OCI-LY3 (cell line): ENCODE measurements at regions not wholly inside any gene's neighbourhood (a gene's known extent, or its start where the extent isn't known, plus 50 kb on each side); places are given as distances from the start of the nearest gene placed in this dataset.

ENCODE experiments used
- H2AFZ ChIP-seq: fragments of 200-600, 300-600 bp; shearing (Covaris generic); 2 replicates; pipeline ENCODE4 v1.6.0; 2014; ENCODE audit warnings: antibody characterized with exemption, low read depth, low read length
- H3K27ac ChIP-seq: fragments of 200-600, 300-600 bp; sonication (generic); 2 replicates; pipeline ENCODE4 v1.5.1; 2014; ENCODE audit warnings: mild to moderate bottlenecking, low read length, moderate library complexity, mixed read lengths
- H3K27me3 ChIP-seq: fragments of 200-600, 300-600 bp; sonication (generic); 2 replicates; pipeline ENCODE4 v1.6.1; 2014; ENCODE audit warnings: low read depth, low read length, mixed read lengths
- H3K36me3 ChIP-seq: fragments of 200-600, 300-600 bp; sonication (generic); replicated peaks from 2 replicates; pipeline ENCODE3; 2014; ENCODE audit warnings: low read depth, low read length, mixed read lengths
- H3K4me1 ChIP-seq: fragments of 300-600, 200-600 bp; sonication (generic); 2 replicates; pipeline ENCODE4 v1.6.1; 2014; ENCODE audit warnings: low read length, mixed read lengths
- H3K4me2 ChIP-seq: fragments of 200-600, 300-600 bp; sonication (generic); 2 replicates; pipeline ENCODE4 v1.6.1; 2014; ENCODE audit warnings: low read length, mixed read lengths
- H3K4me3 ChIP-seq: fragments of 300-600, 200-600 bp; sonication (generic); 2 replicates; pipeline ENCODE4 v1.5.1; 2014; ENCODE audit warnings: antibody characterized with exemption, mild to moderate bottlenecking, low read length, moderate library complexity
- H3K79me2 ChIP-seq: fragments of 300-600, 200-600 bp; shearing (Covaris generic); 2 replicates; pipeline ENCODE4 v1.6.1; 2014; ENCODE audit warnings: mild to moderate bottlenecking, low read length, mixed read lengths
- H3K9ac ChIP-seq: fragments of 300-600, 200-600 bp; shearing (Covaris generic); 2 replicates; pipeline ENCODE4 v1.6.0; 2014; ENCODE audit warnings: mild to moderate bottlenecking, low read length, moderate library complexity
- H3K9me3 ChIP-seq: fragments of 200-600, 300-600 bp; shearing (Covaris generic); 2 replicates; pipeline ENCODE4 v1.6.1; 2014; ENCODE audit warnings: low read length, mixed read lengths; ENCODE audit not compliant: insufficient read depth
- H4K20me1 ChIP-seq: fragments of 200-600, 300-600 bp; sonication (generic); 2 replicates; pipeline ENCODE4 v1.6.1; 2016; ENCODE audit warnings: low read length, mixed read lengths; ENCODE audit not compliant: insufficient read depth
- EZH2phosphoT487 ChIP-seq: fragments of 200-600 bp; shearing (Covaris generic); IDR thresholded peaks from 2 replicates; pipeline ENCODE4 v1.6.1; 2018; ENCODE audit warnings: antibody characterized with exemption, mixed run types, low read depth
- TF ChIP-seq, protein P1 (sequence below): fragments of 200-600, 300-600 bp; sonication (generic); IDR thresholded peaks from 2 replicates; pipeline ENCODE4 v1.5.1; 2014; ENCODE audit warnings: antibody characterized with exemption, low read length, low read depth

DNA sequence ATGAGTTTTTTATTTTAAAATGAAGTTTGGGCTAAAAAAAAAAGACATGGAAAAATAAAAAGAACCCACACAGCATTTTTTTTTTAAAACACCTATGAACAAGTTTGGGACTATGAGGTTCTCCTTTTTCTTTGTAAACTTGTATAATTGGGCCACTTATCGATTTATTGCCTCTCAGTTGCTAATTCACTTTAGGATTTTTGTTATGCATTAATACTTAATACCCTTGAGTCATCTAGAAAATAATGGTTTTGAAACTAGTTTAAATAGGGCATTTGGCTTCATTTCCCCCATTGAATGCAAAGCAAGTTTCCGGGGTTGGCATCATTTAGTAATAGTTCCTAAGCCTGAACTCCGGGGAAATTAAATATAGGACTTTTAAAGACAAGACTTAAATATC is 312.8 kb upstream of the RGS6 start:
- H3K36me3 ChIP-seq = peaks cover 9% of the 10 kb centered on the region

DNA sequence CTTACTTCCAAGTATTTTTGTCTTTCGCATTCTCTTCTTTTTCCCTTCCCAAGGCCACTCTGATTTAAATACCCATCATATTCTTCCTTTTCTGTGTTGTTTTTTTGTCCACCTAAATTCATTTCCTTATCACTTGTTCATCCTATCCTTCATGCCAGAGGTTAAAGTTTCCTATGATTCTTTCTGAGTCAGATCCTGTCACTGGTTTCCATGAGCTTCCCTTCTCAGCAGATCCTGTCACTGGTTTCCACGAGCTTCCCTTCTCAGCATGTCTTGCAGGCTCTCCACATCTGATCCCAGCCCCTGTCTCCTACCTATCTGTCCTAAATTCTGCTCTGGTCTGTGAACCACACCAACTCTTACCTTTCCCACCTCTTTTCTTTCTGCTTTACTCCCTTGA is 311.8 kb upstream of the RGS6 start:
- H3K4me1 ChIP-seq = peaks cover 40% of the 10 kb centered on the region
- no peaks in the 10 kb centered on the region for H3K79me2 ChIP-seq
- no peak overlapping the region for H3K4me2 ChIP-seq
- peaks cover 9% of the 10 kb centered on the region for H3K36me3 ChIP-seq
- TF ChIP-seq, protein P1, sequence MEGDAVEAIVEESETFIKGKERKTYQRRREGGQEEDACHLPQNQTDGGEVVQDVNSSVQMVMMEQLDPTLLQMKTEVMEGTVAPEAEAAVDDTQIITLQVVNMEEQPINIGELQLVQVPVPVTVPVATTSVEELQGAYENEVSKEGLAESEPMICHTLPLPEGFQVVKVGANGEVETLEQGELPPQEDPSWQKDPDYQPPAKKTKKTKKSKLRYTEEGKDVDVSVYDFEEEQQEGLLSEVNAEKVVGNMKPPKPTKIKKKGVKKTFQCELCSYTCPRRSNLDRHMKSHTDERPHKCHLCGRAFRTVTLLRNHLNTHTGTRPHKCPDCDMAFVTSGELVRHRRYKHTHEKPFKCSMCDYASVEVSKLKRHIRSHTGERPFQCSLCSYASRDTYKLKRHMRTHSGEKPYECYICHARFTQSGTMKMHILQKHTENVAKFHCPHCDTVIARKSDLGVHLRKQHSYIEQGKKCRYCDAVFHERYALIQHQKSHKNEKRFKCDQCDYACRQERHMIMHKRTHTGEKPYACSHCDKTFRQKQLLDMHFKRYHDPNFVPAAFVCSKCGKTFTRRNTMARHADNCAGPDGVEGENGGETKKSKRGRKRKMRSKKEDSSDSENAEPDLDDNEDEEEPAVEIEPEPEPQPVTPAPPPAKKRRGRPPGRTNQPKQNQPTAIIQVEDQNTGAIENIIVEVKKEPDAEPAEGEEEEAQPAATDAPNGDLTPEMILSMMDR = no peak
- no peak for TF ChIP-seq EZH2phosphoT487
- no peak overlapping the region for H3K9ac ChIP-seq
- H3K27me3 ChIP-seq = no peaks in the 10 kb centered on the region
- H3K27ac ChIP-seq = no peak overlapping the region
- H2AFZ ChIP-seq = no peak overlapping the region
- H3K9me3 ChIP-seq = no peaks in the 10 kb centered on the region
- H4K20me1 ChIP-seq = no peaks in the 10 kb centered on the region
- H3K4me3 ChIP-seq = no peak overlapping the region

More for the DNA sequence above, 312.8 kb upstream of the RGS6 start:
- H2AFZ ChIP-seq = no peak overlapping the region
- no peaks in the 10 kb centered on the region for H3K27me3 ChIP-seq
- no peak overlapping the region for H3K27ac ChIP-seq
- no peaks in the 10 kb centered on the region for H4K20me1 ChIP-seq
- H3K79me2 ChIP-seq = no peaks in the 10 kb centered on the region; the same call in 1 of the 2 replicates
- H3K9me3 ChIP-seq = no peaks in the 10 kb centered on the region
- H3K4me1 ChIP-seq = peaks cover 35% of the 10 kb centered on the region
- peak overlapping the region; percentile 60 for H3K4me2 ChIP-seq
- TF ChIP-seq EZH2phosphoT487 = no peak
- TF ChIP-seq, protein P1 = no peak
- no peak overlapping the region for H3K9ac ChIP-seq
- H3K4me3 ChIP-seq = peak overlapping the region; percentile 27

- no peaks in the 10 kb centered on the region for H4K20me1 ChIP-seq
These were observed 311.0 kb upstream of the RGS6 start for GRCh38 chr14:71621276-71621675.

DNA sequence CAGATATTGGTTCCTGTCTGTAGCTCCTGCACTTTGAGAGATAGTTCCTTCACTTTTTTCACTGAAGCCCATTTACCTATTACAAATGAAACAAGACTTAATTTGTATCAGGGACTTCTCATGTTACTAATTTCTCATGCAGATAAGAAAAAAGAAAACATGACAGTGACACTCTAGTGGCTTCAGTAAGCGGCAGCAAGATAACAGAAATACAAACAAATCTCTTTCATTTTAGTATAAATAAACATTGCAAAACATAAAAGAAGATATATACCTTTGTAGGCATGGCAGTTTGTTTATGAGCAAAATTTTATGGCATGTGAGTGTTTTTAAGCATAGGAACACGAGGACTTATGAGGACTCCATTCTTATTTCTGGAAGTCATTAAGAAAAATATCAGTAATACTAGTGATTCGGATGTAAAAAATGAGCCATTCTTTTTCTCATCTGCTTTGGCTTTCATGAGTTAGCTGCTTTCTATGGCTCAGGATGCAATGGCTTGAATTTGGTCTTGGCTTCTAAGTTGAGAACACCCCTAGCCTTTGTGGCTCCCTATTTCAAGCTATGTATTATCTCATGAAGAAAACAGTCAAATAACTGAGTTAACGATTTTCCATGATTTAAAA is 310.1 kb upstream of the RGS6 start:
- Histone ChIP-seq H3K9me3 (no peaks in the 10 kb centered on the region), H2AFZ (no peak overlapping the region), H4K20me1 (no peaks in the 10 kb centered on the region), H3K4me2 (no peak overlapping the region), H3K79me2 (no peaks in the 10 kb centered on the region), H3K4me3 (no peak overlapping the region), H3K27me3 (no peaks in the 10 kb centered on the region), H3K4me1 (peaks cover 34% of the 10 kb centered on the region), H3K27ac (no peak overlapping the region), H3K36me3 (peaks cover 9% of the 10 kb centered on the region), H3K9ac (no peak overlapping the region)
- TF ChIP-seq EZH2phosphoT487 = no peak
- TF ChIP-seq, protein P1 = no peak

More at GRCh38 chr14:71621276-71621675, 311.0 kb upstream of the RGS6 start:
- TF ChIP-seq, protein P1 = no peak
- TF ChIP-seq EZH2phosphoT487 = no peak
- Histone ChIP-seq H3K4me1 (peaks cover 36% of the 10 kb centered on the region), H3K79me2 (no peaks in the 10 kb centered on the region), H3K9me3 (no peaks in the 10 kb centered on the region), H3K27ac (no peak overlapping the region), H3K4me2 (no peak overlapping the region), H3K9ac (no peak overlapping the region), H3K4me3 (no peak overlapping the region), H2AFZ (no peak overlapping the region), H3K27me3 (no peaks in the 10 kb centered on the region), H3K36me3 (peaks cover 9% of the 10 kb centered on the region)
